Activated CD4-positive, alpha-beta T cell treated with anti-CD3 and anti-CD28 coated beads for 24 hours (primary cell): ENCODE measurements at regions not wholly inside any gene's neighbourhood (a gene's known extent, or its start where the extent isn't known, plus 50 kb on each side); places are given as distances from the start of the nearest gene placed in this dataset.
"Not testable (repeated sequence)": the region's sequence is repeated elsewhere in the genome, so short reads cannot be mapped to it uniquely, and the experiment has no call there.

ENCODE experiments used
- DNase-seq, 2 donors: peaks; one replicate each; pipeline ENCODE4 v3.0.0-alpha.2; 2020; ENCODE audit warnings: low read depth in 2 of 2

DNA sequence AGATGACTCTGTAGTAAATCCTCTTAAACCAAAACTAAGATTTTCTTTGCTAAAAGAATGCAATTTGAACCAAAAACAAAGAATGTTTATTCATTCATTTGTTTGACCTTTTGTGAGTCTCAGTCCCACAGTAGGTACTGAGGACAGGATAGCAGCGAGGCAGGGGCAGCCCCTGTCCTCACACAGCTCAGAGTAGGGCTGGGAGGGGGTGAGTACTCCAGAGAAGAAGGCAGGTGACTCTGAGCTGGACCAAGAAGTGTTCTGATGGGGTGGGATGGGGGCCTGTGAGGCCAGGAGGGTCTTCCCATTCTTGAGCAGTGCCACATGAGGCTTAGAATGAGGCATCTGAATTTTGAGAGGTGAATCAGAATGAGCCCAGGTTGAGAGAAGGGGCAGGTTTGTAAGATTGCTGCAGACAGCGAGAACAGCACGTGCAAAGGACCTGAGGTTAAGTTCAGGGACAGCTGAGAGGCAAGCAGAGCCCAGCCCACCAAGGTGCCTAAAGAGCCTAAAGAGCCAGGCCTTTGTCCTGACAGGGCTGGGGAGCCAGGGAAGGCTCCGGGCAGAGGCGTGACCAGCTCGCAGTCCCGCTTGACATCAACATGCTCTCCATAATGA is 56.9 kb upstream of the CHST15 start:
- no peak for DNase-seq

DNA sequence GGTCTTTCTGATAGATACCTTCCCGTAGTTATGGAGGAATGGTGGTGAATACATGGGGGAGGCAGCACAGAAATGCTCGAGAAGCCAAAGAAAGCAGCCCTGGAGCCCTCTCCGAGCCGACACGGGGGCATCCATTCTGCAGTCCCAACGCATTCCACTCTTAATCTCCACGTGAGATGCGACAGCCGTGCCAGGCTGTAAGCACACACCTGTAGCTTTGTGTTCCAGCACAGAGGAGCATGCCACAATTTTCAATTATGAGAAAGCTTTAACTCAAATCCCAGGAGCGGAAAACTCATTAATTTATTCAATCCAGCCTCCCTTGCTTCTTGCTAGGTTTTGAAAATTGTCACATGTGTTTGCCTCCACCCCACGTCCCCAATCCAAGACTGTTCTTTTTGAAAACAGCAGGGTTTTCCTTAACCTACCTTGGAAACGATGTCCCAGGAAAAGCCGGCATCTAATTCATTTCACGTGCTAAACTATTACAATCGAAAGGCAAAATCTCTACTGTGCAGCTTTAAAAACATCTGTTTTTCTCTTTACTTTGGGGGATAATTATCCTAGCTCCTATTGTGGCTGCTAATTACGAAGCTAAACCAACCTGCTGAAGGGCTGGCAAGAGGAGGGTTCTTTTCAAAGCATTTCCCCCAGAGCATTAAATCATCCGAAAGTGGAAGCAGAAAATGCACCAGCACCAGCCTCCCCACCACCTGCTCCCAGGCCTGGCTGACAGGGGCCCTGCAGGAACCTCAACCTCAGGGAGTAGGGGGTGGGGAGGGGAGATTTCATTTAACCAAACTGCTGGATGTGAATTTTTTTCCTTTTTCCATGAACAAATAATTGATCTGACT is 56.0 kb upstream of the CHST15 start:
- no peak for DNase-seq

DNA sequence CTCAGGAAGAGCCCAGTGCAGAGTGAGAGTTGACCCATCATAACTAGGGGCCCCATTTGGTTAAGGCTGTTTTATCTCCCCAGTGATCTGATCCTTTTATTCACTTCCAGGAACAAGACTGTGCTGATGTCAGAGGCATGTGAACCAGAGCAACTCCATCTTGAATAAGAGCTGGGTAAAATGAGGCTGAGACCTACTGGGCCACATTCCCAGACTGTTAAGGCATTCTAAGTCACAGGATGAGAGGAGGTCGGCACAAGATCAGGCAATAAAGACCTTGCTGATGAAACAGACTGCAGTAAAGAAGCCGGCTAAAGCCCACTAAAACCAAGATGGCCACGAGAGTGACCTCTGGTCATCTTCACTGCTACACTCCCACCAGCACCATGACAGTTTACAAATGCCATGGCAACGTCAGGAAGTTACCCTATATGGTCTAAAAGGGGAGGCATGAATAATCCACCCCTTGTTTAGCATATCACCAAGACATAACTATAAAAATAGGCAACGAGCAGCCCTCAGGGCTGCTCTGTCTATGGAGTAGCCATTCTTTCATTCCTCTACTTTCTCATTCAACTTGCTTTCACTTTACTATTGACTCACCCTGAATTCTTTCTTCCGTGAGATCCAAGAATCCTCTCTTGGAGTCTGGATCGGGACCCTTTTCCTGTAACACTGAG is 55.3 kb upstream of the CHST15 start:
- DNase-seq: not testable (repeated sequence)

DNA sequence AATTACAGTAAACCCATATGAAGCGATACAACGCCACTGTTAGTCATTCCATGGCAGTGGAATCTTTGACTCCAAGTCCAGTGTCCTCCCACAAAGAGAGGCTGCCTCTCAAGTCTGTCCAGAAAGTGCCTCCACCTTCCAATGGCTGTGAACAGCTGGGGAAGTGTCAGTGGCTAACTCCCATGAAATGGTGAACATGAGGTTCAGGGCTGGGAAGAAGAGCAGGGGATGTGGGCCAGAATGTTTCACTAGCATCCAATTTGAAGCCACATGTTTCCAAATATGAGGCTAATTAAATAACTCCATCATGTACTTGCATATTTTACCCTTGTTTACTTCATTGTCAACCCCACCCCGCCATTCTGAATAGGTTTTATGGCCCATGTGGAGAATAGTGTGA is 53.1 kb upstream of the CHST15 start:
- DNase-seq: no peak

DNA sequence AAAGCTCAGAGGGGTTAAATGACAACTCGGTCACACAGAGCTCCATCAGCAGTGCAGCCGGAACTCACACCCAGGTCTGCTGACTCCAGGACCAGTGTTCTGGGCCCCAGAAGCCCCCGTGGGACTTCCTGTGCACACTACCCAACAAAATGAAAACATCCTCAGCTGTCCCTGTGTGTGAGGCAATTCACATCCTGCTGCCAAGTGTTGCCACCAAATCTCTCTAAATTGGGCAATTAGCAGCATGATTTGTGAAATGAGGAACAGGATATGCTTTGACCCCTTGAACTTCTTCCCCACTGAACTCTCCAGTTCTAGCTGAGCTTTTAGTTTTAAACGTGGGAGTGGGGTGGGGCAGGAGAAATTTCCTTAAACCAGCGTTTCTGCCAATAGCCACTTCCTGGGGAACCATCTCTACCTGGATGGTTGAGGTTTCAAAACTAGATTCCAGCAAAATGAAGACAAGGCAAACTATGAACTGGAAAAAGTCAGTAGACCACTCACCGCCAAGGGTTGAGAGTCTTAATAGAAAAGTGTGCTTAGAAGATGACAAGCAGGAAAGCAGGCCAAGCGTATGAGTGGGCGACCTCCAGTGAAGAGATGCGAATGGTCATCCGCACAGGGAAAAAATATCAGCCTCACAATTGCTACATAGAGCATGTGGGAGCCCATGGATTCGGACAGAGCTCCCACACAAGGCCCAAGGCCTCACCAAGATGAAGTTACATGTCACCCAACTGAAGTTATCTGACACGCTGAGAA is 51.9 kb upstream of the CHST15 start:
- DNase-seq: no peak

DNA sequence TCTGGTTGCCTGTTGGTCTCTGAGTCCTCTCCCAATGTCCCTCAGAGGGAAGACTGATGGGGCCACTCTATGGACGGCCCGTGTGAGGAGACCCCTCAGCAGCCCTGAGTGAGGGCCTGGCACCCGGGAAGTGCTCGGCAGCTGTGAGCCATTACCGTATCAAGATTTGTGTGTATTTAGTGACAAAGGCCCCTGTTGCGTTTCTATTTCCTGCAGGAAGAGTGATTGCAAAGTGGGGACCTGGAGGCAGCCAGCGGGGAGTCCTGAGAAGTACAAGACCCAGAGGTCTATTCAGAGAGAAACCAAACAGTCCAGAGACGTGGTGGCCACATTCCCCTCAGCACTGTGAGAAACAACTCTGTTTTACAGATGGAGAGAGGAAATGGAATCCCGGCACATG is 51.1 kb upstream of the CHST15 start:
- no peak for DNase-seq

DNA sequence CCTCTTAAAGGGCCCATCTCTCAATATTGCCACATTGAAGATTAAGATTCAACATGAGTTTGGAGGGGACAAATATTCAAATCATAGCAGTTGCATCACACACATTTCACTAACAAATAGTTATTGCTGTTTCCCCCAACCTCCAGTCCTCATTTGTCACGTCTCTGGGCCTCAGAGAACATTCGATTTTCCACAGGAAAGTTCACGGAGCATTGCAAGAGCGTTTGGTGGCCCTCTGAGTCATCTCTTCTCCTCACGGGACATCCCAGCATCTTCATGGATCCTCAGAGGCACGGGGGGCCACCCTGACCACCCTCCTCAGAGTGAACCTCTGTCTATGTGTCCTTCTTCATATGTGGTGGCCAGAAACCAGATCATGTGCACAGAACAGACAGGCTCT is 50.3 kb upstream of the CHST15 start:
- no peak for DNase-seq
